Fibroblast of skin of left quadriceps (primary cell): ENCODE measurements at regions not wholly inside any gene's neighbourhood (a gene's known extent, or its start where the extent isn't known, plus 50 kb on each side); places are given as distances from the start of the nearest gene placed in this dataset.
A peak's percentile ranks its signal among the peaks of the same experiment; 100 is the strongest.
"Not testable (repeated sequence)": the region's sequence is repeated elsewhere in the genome, so short reads cannot be mapped to it uniquely, and the experiment has no call there.

ENCODE experiments used
- DNase-seq, 2 experiments: peaks; one replicate each; pipeline ENCODE4 v3.0.0-alpha.2; 2013; ENCODE audit warnings: low read depth in 2 of 2

- no peak for DNase-seq
Measured at GRCh38 chr4:160299608-160300007, 1196.7 kb downstream of the RAPGEF2 start.

GRCh38 chr4:160316036-160316435 is 1213.2 kb downstream of the RAPGEF2 start:
- DNase-seq = no peak

GRCh38 chr4:160318567-160319220 is 1215.8 kb downstream of the RAPGEF2 start:
- DNase-seq = peak in 1 of 2 experiments; percentile 3

GRCh38 chr4:160319221-160319867 is 1216.5 kb downstream of the RAPGEF2 start:
- peak in 1 of 2 experiments; percentile 2 for DNase-seq

GRCh38 chr4:160319868-160320260 is 1217.0 kb downstream of the RAPGEF2 start:
- DNase-seq = no peak

- DNase-seq = no peak
Measured at GRCh38 chr4:160326110-160326509, 1223.2 kb downstream of the RAPGEF2 start.

- no peak for DNase-seq
Measured at GRCh38 chr4:160347197-160347596, 1244.3 kb downstream of the RAPGEF2 start.

GRCh38 chr4:160350944-160351343 is 1248.1 kb downstream of the RAPGEF2 start:
- no peak for DNase-seq

GRCh38 chr4:160352637-160353036 is 1249.8 kb downstream of the RAPGEF2 start:
- no peak for DNase-seq

GRCh38 chr4:160353548-160353947 is 1250.7 kb downstream of the RAPGEF2 start:
- no peak for DNase-seq

GRCh38 chr4:160362478-160362877 is 1259.6 kb downstream of the RAPGEF2 start:
- no peak for DNase-seq

GRCh38 chr4:160364217-160364616 is 1261.3 kb downstream of the RAPGEF2 start:
- no peak for DNase-seq

- not testable (repeated sequence) for DNase-seq
Measured at GRCh38 chr4:160364665-160365064, 1261.8 kb downstream of the RAPGEF2 start.

GRCh38 chr4:160365383-160365782 is 1262.5 kb downstream of the RAPGEF2 start:
- DNase-seq = not testable (repeated sequence)

- no peak for DNase-seq
Measured at GRCh38 chr4:160370046-160370445, 1267.2 kb downstream of the RAPGEF2 start.

- peak; percentile 19 to 31 for DNase-seq
Measured at GRCh38 chr4:160371446-160371845, 1268.6 kb downstream of the RAPGEF2 start.

GRCh38 chr4:160372390-160372789 is 1269.5 kb downstream of the RAPGEF2 start:
- no peak for DNase-seq

- no peak for DNase-seq
Measured at GRCh38 chr4:160373911-160374310, 1271.0 kb downstream of the RAPGEF2 start.

- DNase-seq = no peak
Measured at GRCh38 chr4:160375772-160376452, 1273.0 kb downstream of the RAPGEF2 start.

GRCh38 chr4:160386846-160387245 is 1284.0 kb downstream of the RAPGEF2 start:
- no peak for DNase-seq

- DNase-seq = no peak
Measured at GRCh38 chr4:160399826-160400225, 1296.9 kb downstream of the RAPGEF2 start.

- DNase-seq = no peak
Measured at GRCh38 chr4:160403081-160403480, 1300.2 kb downstream of the RAPGEF2 start.

GRCh38 chr4:160406263-160406825 is 1303.5 kb downstream of the RAPGEF2 start:
- no peak for DNase-seq
